Hepatocyte (in vitro differentiated cells): ENCODE measurements at regions not wholly inside any gene's neighbourhood (a gene's known extent, or its start where the extent isn't known, plus 50 kb on each side); places are given as distances from the start of the nearest gene placed in this dataset.

Experiments used
- DNase-seq: peaks from one replicate; pipeline ENCODE4 v3.0.0-alpha.2; 2016; ENCODE audit warnings: low spot score
- H2AFZ ChIP-seq: fragments of 200-600 bp; sonication (generic); 2 replicates; pipeline ENCODE4 v1.6.0; 2016; ENCODE audit warnings: antibody characterized with exemption, mild to moderate bottlenecking
- H3K27ac ChIP-seq: fragments of 200-600 bp; sonication (generic); 2 replicates; pipeline ENCODE4 v1.5.1; 2016; ENCODE audit warnings: mild to moderate bottlenecking
- H3K27me3 ChIP-seq: fragments of 200-600 bp; sonication (generic); 2 replicates; pipeline ENCODE4 v1.6.1; 2016
- H3K36me3 ChIP-seq: fragments of 200-600 bp; sonication (generic); replicated peaks from 2 replicates; pipeline ENCODE4 v1.5.1; 2016; ENCODE audit warnings: low read depth; ENCODE audit not compliant: insufficient read depth
- H3K4me1 ChIP-seq: fragments of 200-600 bp; sonication (generic); 2 replicates; pipeline ENCODE4 v1.5.1; 2016; ENCODE audit warnings: mild to moderate bottlenecking, moderate library complexity; ENCODE audit not compliant: insufficient read depth
- H3K4me2 ChIP-seq: fragments of 200-600 bp; sonication (generic); 2 replicates; pipeline ENCODE4 v1.6.0; 2016
- H3K4me3 ChIP-seq: fragments of 200-600 bp; sonication (generic); 2 replicates; pipeline ENCODE4 v1.5.1; 2016; ENCODE audit warnings: mild to moderate bottlenecking
- H3K79me2 ChIP-seq: fragments of 200-600 bp; sonication (generic); 2 replicates; pipeline ENCODE4 v1.6.0; 2017; ENCODE audit warnings: mild to moderate bottlenecking
- H3K9me2 ChIP-seq: fragments of 200-600 bp; sonication (generic); replicated peaks from 2 replicates; pipeline ENCODE4 v1.6.0; 2017; ENCODE audit warnings: mild to moderate bottlenecking; ENCODE audit not compliant: insufficient read depth
- H3K9me3 ChIP-seq: fragments of 200-600 bp; sonication (generic); 2 replicates; pipeline ENCODE4 v1.5.1; 2016; ENCODE audit warnings: low read depth, mild to moderate bottlenecking
- H4K20me1 ChIP-seq: fragments of 200-600 bp; sonication (generic); 2 replicates; pipeline ENCODE4 v1.6.0; 2016; ENCODE audit warnings: mild to moderate bottlenecking; ENCODE audit not compliant: insufficient read depth, poor library complexity, severe bottlenecking
- CTCF ChIP-seq: fragments of 200-600 bp; sonication (generic); IDR thresholded peaks from 2 replicates; pipeline ENCODE4 v1.5.1; 2016; ENCODE audit warnings: antibody characterized with exemption, mild to moderate bottlenecking; ENCODE audit not compliant: poor library complexity
- EZH2 ChIP-seq: fragments of 200-600 bp; sonication (generic); IDR thresholded peaks from 2 replicates; pipeline ENCODE4 v1.6.1; 2016; ENCODE audit warnings: antibody characterized with exemption, mild to moderate bottlenecking, borderline replicate concordance
- EZH2phosphoT487 ChIP-seq: fragments of 200-600 bp; sonication (generic); IDR thresholded peaks from one replicate; pipeline ENCODE4 v1.6.1; 2018; ENCODE audit warnings: antibody characterized with exemption, mild to moderate bottlenecking, low read depth, moderate library complexity; ENCODE audit not compliant: unreplicated experiment, severe bottlenecking
- WGBS: methylation state at CpG from one replicate; pipeline ENCODE4 v1.1.6; 2016; ENCODE audit warnings: low lambda C conversion rate; ENCODE audit errors: missing lambda C conversion rate; 5-methylcytosine and 5-hydroxymethylcytosine counted together

- 96% methylated on average over 1 of the region's 1 CpG for WGBS
- H3K4me2 ChIP-seq: no peak overlapping the region
- H3K9me2 ChIP-seq: no peaks in the 10 kb centered on the region
- no peaks in the 10 kb centered on the region for H3K27me3 ChIP-seq
- no peaks in the 10 kb centered on the region for H3K9me3 ChIP-seq
- H3K79me2 ChIP-seq: no peaks in the 10 kb centered on the region
- H3K27ac ChIP-seq: no peak overlapping the region
- DNase-seq: no peak
- TF ChIP-seq EZH2: no peak
- no peak for TF ChIP-seq CTCF
- TF ChIP-seq EZH2phosphoT487: no peak
- no peaks in the 10 kb centered on the region for H4K20me1 ChIP-seq
- H2AFZ ChIP-seq: no peak overlapping the region
- no peaks in the 10 kb centered on the region for H3K4me1 ChIP-seq
- no peaks in the 10 kb centered on the region for H3K36me3 ChIP-seq
- H3K4me3 ChIP-seq: no peak overlapping the region
Observed at GRCh38 chr3:157922614-157923013, 183.6 kb downstream of the SHOX2 start.

- Histone ChIP-seq H3K27ac (no peak overlapping the region), H3K4me1 (no peaks in the 10 kb centered on the region), H3K9me2 (no peaks in the 10 kb centered on the region), H3K4me2 (no peak overlapping the region), H3K36me3 (no peaks in the 10 kb centered on the region), H2AFZ (no peak overlapping the region), H3K4me3 (no peak overlapping the region), H3K9me3 (no peaks in the 10 kb centered on the region), H3K79me2 (no peaks in the 10 kb centered on the region), H4K20me1 (no peaks in the 10 kb centered on the region), H3K27me3 (no peaks in the 10 kb centered on the region)
- no peak for TF ChIP-seq CTCF
- 57% methylated on average over 3 of the region's 3 CpGs for WGBS
- DNase-seq: no peak
Observed at GRCh38 chr3:157921811-157922210, 184.4 kb downstream of the SHOX2 start.

- Histone ChIP-seq H3K36me3 (no peaks in the 10 kb centered on the region), H3K4me1 (no peaks in the 10 kb centered on the region), H3K27me3 (no peaks in the 10 kb centered on the region), H3K4me3 (no peak overlapping the region), H3K4me2 (no peak overlapping the region), H3K9me3 (no peaks in the 10 kb centered on the region), H3K9me2 (no peaks in the 10 kb centered on the region), H3K27ac (no peak overlapping the region), H3K79me2 (no peaks in the 10 kb centered on the region), H4K20me1 (no peaks in the 10 kb centered on the region), H2AFZ (no peak overlapping the region)
- DNase-seq: no peak
- 71% methylated on average over 19 of the region's 19 CpGs for WGBS
- TF ChIP-seq CTCF (no peak), EZH2phosphoT487 (no peak), EZH2 (no peak)
Observed at GRCh38 chr3:157920822-157921700, 185.2 kb downstream of the SHOX2 start.
